GM18867 (cell line): ENCODE measurements at regions not wholly inside any gene's neighbourhood (a gene's known extent, or its start where the extent isn't known, plus 50 kb on each side); places are given as distances from the start of the nearest gene placed in this dataset.

Experiments used
- ATAC-seq: cut with Tn5 transposase; IDR thresholded peaks from one replicate; pipeline ENCODE4 v1.9.1; 2021; ENCODE audit warnings: mild to moderate bottlenecking, moderate library complexity; ENCODE audit not compliant: unreplicated experiment

DNA sequence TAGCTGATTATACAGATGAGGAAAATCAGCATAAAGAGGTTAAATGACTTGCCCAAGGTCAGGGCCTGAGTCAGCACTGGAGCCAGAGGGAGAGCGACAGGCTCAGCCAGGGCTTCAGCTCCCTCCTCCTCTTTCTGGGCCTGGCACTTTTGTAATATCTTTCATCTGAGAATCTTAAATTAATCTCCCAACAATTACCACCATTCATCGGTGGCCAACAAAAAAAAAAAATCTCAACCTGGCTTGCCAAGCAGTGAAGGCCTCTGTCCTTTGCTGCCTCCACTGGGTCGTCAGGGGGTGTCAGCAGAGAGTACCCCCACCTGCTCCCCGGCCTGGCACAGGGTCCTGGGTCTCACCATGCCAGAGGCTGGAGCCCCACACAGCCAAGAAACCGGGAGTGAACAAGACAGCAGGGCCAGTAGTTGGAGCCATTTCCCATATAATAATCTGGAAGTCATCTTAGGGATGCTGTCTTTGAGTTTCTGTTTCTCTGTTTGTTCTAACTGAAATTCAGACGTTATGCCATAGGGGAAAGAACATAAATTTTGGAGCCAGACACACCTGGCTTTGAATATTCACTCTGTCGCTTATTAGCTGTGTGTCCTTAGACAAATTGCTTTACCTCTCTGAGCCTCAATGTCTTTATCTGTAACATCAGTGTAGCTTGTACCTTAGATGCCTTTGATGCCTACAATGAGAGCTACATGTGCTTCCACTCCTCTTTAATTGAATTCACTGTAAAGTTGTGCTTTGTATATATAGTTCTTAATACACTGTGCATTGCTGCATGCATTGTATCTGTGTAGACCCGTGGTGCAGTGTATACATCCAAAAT is 299.9 kb upstream of the MSX2 start:
- no peak for ATAC-seq

GRCh38 chr5:174425271-174425963 is 299.0 kb upstream of the MSX2 start:
- ATAC-seq = no peak

DNA sequence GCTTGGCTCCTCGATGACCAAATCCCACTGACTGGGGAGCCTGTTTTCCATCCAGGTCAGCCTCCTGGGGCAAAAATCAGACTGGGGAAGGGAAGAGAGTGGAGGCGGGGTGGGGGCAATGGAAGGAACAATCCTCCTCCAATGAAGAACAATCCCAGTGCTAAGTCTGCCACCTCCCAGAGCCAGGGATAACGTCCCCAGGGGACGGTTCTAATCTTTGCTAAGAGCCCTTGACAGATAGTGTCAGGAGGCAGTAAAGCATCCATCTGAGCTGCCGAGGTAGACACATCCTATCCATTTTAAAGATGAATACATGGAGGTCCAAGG is 298.5 kb upstream of the MSX2 start:
- ATAC-seq = no peak

DNA sequence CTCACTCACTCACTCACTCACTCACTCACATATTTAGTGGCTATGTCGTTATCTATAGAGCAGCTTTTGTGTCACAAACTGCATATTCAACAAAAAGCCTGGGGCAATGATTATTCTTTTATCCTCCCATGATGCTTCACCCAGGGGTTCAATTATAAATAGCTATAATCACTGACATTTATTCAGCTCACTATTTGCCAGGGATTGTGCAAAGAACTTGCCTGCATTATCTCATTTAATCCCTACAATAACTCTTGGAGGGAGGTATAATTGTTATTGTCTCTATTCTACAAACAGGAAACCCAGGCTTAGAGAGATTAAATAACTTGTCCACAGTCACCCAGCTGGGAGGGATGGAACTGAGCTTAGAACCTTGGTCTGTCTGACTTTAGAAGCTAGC is 298.0 kb upstream of the MSX2 start:
- no peak for ATAC-seq

- no peak for ATAC-seq
Measured at GRCh38 chr5:174426851-174427250, 297.5 kb upstream of the MSX2 start.

- no peak for ATAC-seq
Measured at GRCh38 chr5:174427304-174427703, 297.1 kb upstream of the MSX2 start.

DNA sequence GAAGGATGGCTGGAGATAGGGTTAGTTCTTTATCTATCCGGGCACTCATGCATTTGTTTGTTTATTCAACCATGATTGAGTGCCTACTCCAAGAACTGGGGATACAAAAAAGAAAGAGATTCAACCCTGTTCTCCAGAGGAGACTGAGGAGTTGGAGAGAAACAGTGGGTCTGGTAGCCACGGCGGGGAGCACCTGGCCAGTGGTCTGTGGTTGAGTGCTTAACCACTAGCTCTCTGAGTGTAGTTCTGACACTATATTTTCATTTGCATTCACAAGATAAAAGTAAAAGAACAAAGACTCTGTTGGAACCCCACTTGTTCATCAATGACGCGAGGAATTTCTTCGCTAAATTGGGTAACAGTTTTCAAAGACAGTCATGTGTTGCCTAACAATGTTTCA is 295.5 kb upstream of the MSX2 start:
- ATAC-seq = no peak

DNA sequence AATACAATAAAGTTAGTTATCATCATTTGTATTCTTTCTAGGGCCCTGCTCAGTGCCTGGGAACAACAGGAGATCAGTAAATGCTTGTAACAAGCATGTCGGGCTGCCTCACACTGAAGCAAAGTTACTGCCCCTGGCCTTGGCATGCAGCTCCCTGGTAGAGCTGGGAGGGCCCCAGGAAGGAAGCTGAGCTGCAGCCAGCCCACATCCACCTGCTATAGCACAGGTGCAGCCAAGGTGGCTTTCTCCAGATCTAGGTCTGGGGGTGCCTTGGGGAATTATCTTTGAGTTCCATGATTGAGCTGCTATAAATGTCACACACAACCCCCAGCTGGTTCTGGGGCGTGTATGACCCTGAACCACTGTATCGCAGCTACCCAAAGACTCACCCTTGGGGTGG is 293.4 kb upstream of the MSX2 start:
- no peak for ATAC-seq

- ATAC-seq = no peak
Measured at GRCh38 chr5:174431504-174431903, 292.9 kb upstream of the MSX2 start.

DNA sequence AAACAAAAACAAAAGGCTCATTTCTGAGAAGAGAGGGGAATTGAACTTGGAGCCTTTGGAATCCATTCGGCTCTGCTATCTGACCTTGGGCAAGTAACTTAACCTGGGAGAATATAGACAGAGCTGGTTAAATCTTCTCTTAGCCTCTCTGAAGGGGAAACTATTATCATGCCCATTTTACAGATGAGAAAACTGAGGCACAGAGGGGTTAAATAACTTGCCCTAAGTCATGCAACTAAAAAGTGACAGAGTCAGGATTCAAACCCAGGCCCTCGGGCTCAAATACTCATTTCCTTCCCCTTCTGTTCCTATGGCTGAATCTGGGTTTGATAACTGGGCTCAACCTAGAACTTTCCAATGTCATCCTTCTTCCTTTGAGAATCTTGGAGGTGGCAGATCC is 291.3 kb upstream of the MSX2 start:
- ATAC-seq = no peak

- no peak for ATAC-seq
Measured at GRCh38 chr5:174436750-174437149, 287.6 kb upstream of the MSX2 start.

GRCh38 chr5:174444479-174445188 is 279.7 kb upstream of the MSX2 start:
- ATAC-seq = no peak

- no peak for ATAC-seq
Measured at GRCh38 chr5:174446446-174446845, 277.9 kb upstream of the MSX2 start.

DNA sequence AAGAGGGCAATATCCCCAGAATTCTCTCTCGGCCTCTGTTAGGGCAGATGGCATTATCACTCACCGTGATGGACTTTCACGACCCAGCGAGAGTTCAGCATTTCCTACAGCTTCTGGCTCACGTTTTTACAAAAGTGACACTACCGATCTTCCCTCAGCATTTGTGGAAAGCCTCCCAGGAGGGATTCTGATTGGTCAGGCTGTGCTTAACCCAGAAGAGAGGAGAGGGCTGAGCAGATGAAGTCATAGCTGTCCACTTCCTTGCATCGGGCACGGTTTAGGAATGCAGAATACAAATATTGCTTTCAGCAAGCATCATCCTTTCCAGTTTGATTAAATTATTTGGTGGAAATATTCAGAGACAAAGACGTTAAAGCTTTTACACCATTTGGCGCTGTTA is 277.4 kb upstream of the MSX2 start:
- ATAC-seq = no peak

DNA sequence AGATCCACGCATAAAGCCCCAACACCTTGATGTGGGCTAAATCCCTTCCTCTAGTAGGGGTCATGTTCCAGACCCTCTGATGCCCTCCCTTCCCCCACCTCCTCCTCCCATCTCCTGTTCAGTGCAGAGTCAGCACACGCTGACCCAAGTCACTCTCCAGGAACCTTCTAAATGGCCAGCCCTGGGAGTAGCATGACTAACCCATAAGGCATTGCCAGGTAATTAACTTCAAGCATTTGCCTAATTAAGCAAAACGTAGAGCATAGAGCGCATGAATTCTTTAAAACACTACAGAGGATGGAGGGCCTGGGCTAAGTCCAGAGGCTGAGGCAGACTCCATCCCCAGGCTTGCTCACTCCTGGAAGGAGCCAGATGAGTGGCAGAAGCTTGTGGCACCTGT is 276.3 kb upstream of the MSX2 start:
- no peak for ATAC-seq

GRCh38 chr5:174448662-174449061 is 275.7 kb upstream of the MSX2 start:
- no peak for ATAC-seq

- ATAC-seq = no peak
Measured at GRCh38 chr5:174453690-174454089, 270.7 kb upstream of the MSX2 start.

GRCh38 chr5:174454464-174454863 is 269.9 kb upstream of the MSX2 start:
- ATAC-seq = no peak

DNA sequence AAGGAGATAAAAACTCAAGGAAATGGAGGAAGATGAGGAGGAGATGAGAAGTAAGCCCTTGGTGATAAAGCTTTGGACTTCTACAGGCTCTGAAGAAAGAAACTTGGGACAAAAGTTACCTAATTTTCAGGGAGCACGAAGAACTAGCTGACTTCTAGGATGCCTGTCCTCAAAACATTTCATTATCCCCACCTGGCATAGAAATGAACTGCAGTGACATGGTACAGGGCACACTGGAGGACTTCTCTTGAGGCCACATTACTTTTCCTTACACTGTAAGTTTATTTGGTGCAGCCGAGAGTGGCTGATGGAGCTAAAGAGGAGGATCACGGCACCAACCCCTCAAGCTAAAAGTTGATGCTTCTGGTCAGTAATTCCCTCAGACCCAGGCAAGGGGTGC is 269.5 kb upstream of the MSX2 start:
- no peak for ATAC-seq

- no peak for ATAC-seq
Measured at GRCh38 chr5:174455301-174455700, 269.1 kb upstream of the MSX2 start.

- ATAC-seq = no peak
Measured at GRCh38 chr5:174457141-174457678, 267.2 kb upstream of the MSX2 start.
